ENCODE measurements at regions not wholly inside any gene's neighbourhood (a gene's known extent, or its start where the extent isn't known, plus 50 kb on each side); places are given as distances from the start of the nearest gene placed in this dataset.

- no peak for TF ChIP-seq CTCF (IDR thresholded peaks at IDR 0.05)
- TF ChIP-seq POLR2AphosphoS5 (IDR thresholded peaks at IDR 0.05): no peak
- TF ChIP-seq POLR2A (IDR thresholded peaks at IDR 0.05): no peak
Observed at GRCh38 chr12:5176036-5176435, 132.4 kb downstream of the KCNA5 start.
